ENCODE measurements at regions not wholly inside any gene's neighbourhood (a gene's known extent, or its start where the extent isn't known, plus 50 kb on each side); places are given as distances from the start of the nearest gene placed in this dataset.

GRCh38 chr21:17921579-17922530 is 102.7 kb upstream of the C21orf91 start:
- intact Hi-C loops (cut with micrococcal nuclease), result loop anchor here (1.0 to 10.0 kb wide), 3 partner anchors 73 to 243 kb away; no protein-coding TSS in a partner anchor
- Mint-ChIP-seq H3K9me3 (ENCODE audit: unreplicated experiment) (peaks cover 10% of the 10 kb centered on the region), H3K27me3 (ENCODE audit: insufficient read depth, unreplicated experiment) (no peaks in the 10 kb centered on the region), H3K4me1 (ENCODE audit: insufficient read depth, unreplicated experiment) (peaks cover 32% of the 10 kb centered on the region), H3K4me3 (ENCODE audit: unreplicated experiment) (peak overlapping the region; percentile 6), H3K27ac (ENCODE audit: low read depth, unreplicated experiment) (peak overlapping the region; percentile 90), H3K36me3 (ENCODE audit: insufficient read depth, unreplicated experiment) (peaks cover 7% of the 10 kb centered on the region)
- no TSS peak for BruUV-seq (replicated peaks)
- ChIA-PET CTCF (interaction anchor here (0.7 to 5.6 kb wide), 12 partner anchors 9 to 1865 kb away, joined by 3 to 81 read pairs (median 4); no protein-coding TSS in a partner anchor), POLR2A (interaction anchor here (0.6 to 6.7 kb wide), 15 partner anchors 9 to 1503 kb away, joined by 3 to 45 read pairs (median 3); partner anchors contain the start of gene C21orf91)
- TF ChIP-seq, protein P1, sequence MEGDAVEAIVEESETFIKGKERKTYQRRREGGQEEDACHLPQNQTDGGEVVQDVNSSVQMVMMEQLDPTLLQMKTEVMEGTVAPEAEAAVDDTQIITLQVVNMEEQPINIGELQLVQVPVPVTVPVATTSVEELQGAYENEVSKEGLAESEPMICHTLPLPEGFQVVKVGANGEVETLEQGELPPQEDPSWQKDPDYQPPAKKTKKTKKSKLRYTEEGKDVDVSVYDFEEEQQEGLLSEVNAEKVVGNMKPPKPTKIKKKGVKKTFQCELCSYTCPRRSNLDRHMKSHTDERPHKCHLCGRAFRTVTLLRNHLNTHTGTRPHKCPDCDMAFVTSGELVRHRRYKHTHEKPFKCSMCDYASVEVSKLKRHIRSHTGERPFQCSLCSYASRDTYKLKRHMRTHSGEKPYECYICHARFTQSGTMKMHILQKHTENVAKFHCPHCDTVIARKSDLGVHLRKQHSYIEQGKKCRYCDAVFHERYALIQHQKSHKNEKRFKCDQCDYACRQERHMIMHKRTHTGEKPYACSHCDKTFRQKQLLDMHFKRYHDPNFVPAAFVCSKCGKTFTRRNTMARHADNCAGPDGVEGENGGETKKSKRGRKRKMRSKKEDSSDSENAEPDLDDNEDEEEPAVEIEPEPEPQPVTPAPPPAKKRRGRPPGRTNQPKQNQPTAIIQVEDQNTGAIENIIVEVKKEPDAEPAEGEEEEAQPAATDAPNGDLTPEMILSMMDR (IDR thresholded peaks at IDR 0.05; ENCODE audit: unreplicated experiment), result no peak
- peak; percentile 98 for DNase-seq (ENCODE audit: unreplicated experiment)

- intact Hi-C loops (cut with micrococcal nuclease), result no loop called here
- peaks cover 7% of the 10 kb centered on the region for H3K36me3 Mint-ChIP-seq (ENCODE audit: insufficient read depth, unreplicated experiment)
- peaks cover 17% of the 10 kb centered on the region for H3K9me3 Mint-ChIP-seq (ENCODE audit: unreplicated experiment)
- DNase-seq (ENCODE audit: unreplicated experiment), result no peak
- peaks cover 4% of the 10 kb centered on the region for H3K4me1 Mint-ChIP-seq (ENCODE audit: insufficient read depth, unreplicated experiment)
- no TSS peak for BruUV-seq (replicated peaks)
- H3K4me3 Mint-ChIP-seq (ENCODE audit: unreplicated experiment), result no peak overlapping the region
- POLR2A ChIA-PET, result no interaction called here
- H3K27me3 Mint-ChIP-seq (ENCODE audit: insufficient read depth, unreplicated experiment), result no peaks in the 10 kb centered on the region
- no peak overlapping the region for H3K27ac Mint-ChIP-seq (ENCODE audit: low read depth, unreplicated experiment)
- TF ChIP-seq, protein P1 (IDR thresholded peaks at IDR 0.05; ENCODE audit: unreplicated experiment), result no peak
- CTCF ChIA-PET, result interaction anchor here (0.7 to 1.6 kb wide), 2 partner anchors 9 to 313 kb away, joined by 3 to 7 read pairs; no protein-coding TSS in a partner anchor
Measured at GRCh38 chr21:17915976-17916375, 96.8 kb upstream of the C21orf91 start.

- TF ChIP-seq, protein P1 (IDR thresholded peaks at IDR 0.05; ENCODE audit: unreplicated experiment), result no peak
- H3K4me1 Mint-ChIP-seq (ENCODE audit: insufficient read depth, unreplicated experiment), result peaks cover 4% of the 10 kb centered on the region
- H3K4me3 Mint-ChIP-seq (ENCODE audit: unreplicated experiment), result no peak overlapping the region
- no peaks in the 10 kb centered on the region for H3K27me3 Mint-ChIP-seq (ENCODE audit: insufficient read depth, unreplicated experiment)
- H3K36me3 Mint-ChIP-seq (ENCODE audit: insufficient read depth, unreplicated experiment), result no peaks in the 10 kb centered on the region
- no peak overlapping the region for H3K27ac Mint-ChIP-seq (ENCODE audit: low read depth, unreplicated experiment)
- BruUV-seq (replicated peaks), result no TSS peak
- CTCF ChIA-PET, result interaction anchor here (0.7 to 3.3 kb wide), 2 partner anchors 8 to 14 kb away, joined by 3 to 28 read pairs; no protein-coding TSS in a partner anchor
- intact Hi-C loops (cut with micrococcal nuclease), result no loop called here
- peak; percentile 64 for DNase-seq (ENCODE audit: unreplicated experiment)
- POLR2A ChIA-PET, result interaction anchor here (0.6 to 1.0 kb wide), 6 partner anchors 9 to 1600 kb away, joined by 3 to 4 read pairs (median 3); no protein-coding TSS in a partner anchor
- peaks cover 6% of the 10 kb centered on the region for H3K9me3 Mint-ChIP-seq (ENCODE audit: unreplicated experiment)
Measured at GRCh38 chr21:17911628-17912027, 92.5 kb upstream of the C21orf91 start.
